OCI-LY3 (cell line): ENCODE measurements at regions not wholly inside any gene's neighbourhood (a gene's known extent, or its start where the extent isn't known, plus 50 kb on each side); places are given as distances from the start of the nearest gene placed in this dataset.

Experiments used
- H2AFZ ChIP-seq: fragments of 200-600, 300-600 bp; shearing (Covaris generic); 2 replicates; pipeline ENCODE4 v1.6.0; 2014; ENCODE audit warnings: antibody characterized with exemption, low read depth, low read length
- H3K27ac ChIP-seq: fragments of 200-600, 300-600 bp; sonication (generic); 2 replicates; pipeline ENCODE4 v1.5.1; 2014; ENCODE audit warnings: mild to moderate bottlenecking, low read length, moderate library complexity, mixed read lengths
- H3K27me3 ChIP-seq: fragments of 200-600, 300-600 bp; sonication (generic); 2 replicates; pipeline ENCODE4 v1.6.1; 2014; ENCODE audit warnings: low read depth, low read length, mixed read lengths
- H3K36me3 ChIP-seq: fragments of 200-600, 300-600 bp; sonication (generic); replicated peaks from 2 replicates; pipeline ENCODE3; 2014; ENCODE audit warnings: low read depth, low read length, mixed read lengths
- H3K4me1 ChIP-seq: fragments of 300-600, 200-600 bp; sonication (generic); 2 replicates; pipeline ENCODE4 v1.6.1; 2014; ENCODE audit warnings: low read length, mixed read lengths
- H3K4me2 ChIP-seq: fragments of 200-600, 300-600 bp; sonication (generic); 2 replicates; pipeline ENCODE4 v1.6.1; 2014; ENCODE audit warnings: low read length, mixed read lengths
- H3K4me3 ChIP-seq: fragments of 300-600, 200-600 bp; sonication (generic); 2 replicates; pipeline ENCODE4 v1.5.1; 2014; ENCODE audit warnings: antibody characterized with exemption, mild to moderate bottlenecking, low read length, moderate library complexity
- H3K79me2 ChIP-seq: fragments of 300-600, 200-600 bp; shearing (Covaris generic); 2 replicates; pipeline ENCODE4 v1.6.1; 2014; ENCODE audit warnings: mild to moderate bottlenecking, low read length, mixed read lengths
- H3K9ac ChIP-seq: fragments of 300-600, 200-600 bp; shearing (Covaris generic); 2 replicates; pipeline ENCODE4 v1.6.0; 2014; ENCODE audit warnings: mild to moderate bottlenecking, low read length, moderate library complexity
- H3K9me3 ChIP-seq: fragments of 200-600, 300-600 bp; shearing (Covaris generic); 2 replicates; pipeline ENCODE4 v1.6.1; 2014; ENCODE audit warnings: low read length, mixed read lengths; ENCODE audit not compliant: insufficient read depth
- H4K20me1 ChIP-seq: fragments of 200-600, 300-600 bp; sonication (generic); 2 replicates; pipeline ENCODE4 v1.6.1; 2016; ENCODE audit warnings: low read length, mixed read lengths; ENCODE audit not compliant: insufficient read depth
- CTCF ChIP-seq: fragments of 200-600, 300-600 bp; sonication (generic); IDR thresholded peaks from 2 replicates; pipeline ENCODE4 v1.5.1; 2014; ENCODE audit warnings: antibody characterized with exemption, low read length, low read depth
- EZH2phosphoT487 ChIP-seq: fragments of 200-600 bp; shearing (Covaris generic); IDR thresholded peaks from 2 replicates; pipeline ENCODE4 v1.6.1; 2018; ENCODE audit warnings: antibody characterized with exemption, mixed run types, low read depth

- no peak overlapping the region for H3K4me3 ChIP-seq
- H3K27ac ChIP-seq: no peak overlapping the region
- no peak overlapping the region for H3K4me2 ChIP-seq
- H3K27me3 ChIP-seq: no peaks in the 10 kb centered on the region
- no peaks in the 10 kb centered on the region for H3K9me3 ChIP-seq
- no peak overlapping the region for H2AFZ ChIP-seq
- no peaks in the 10 kb centered on the region for H4K20me1 ChIP-seq
- H3K79me2 ChIP-seq: no peaks in the 10 kb centered on the region
- no peaks in the 10 kb centered on the region for H3K4me1 ChIP-seq
- TF ChIP-seq CTCF (no peak), EZH2phosphoT487 (no peak)
- no peak overlapping the region for H3K9ac ChIP-seq
- H3K36me3 ChIP-seq: no peaks in the 10 kb centered on the region
These were observed 266.4 kb downstream of the ICE1 start for GRCh38 chr5:5688925-5689310.

GRCh38 chr5:5688194-5688924 lies 265.9 kb downstream of the ICE1 start:
- no peaks in the 10 kb centered on the region for H3K79me2 ChIP-seq
- H3K9me3 ChIP-seq: no peaks in the 10 kb centered on the region
- no peak overlapping the region for H3K4me3 ChIP-seq
- H4K20me1 ChIP-seq: no peaks in the 10 kb centered on the region
- no peaks in the 10 kb centered on the region for H3K27me3 ChIP-seq
- no peak for TF ChIP-seq CTCF
- TF ChIP-seq EZH2phosphoT487: no peak
- H2AFZ ChIP-seq: no peak overlapping the region
- H3K27ac ChIP-seq: no peak overlapping the region
- H3K4me1 ChIP-seq: no peaks in the 10 kb centered on the region
- H3K36me3 ChIP-seq: no peaks in the 10 kb centered on the region
- no peak overlapping the region for H3K4me2 ChIP-seq
- H3K9ac ChIP-seq: no peak overlapping the region

GRCh38 chr5:5687113-5687512 lies 264.6 kb downstream of the ICE1 start:
- Histone ChIP-seq H3K9ac (no peak overlapping the region), H3K27me3 (no peaks in the 10 kb centered on the region), H3K79me2 (no peaks in the 10 kb centered on the region), H3K36me3 (no peaks in the 10 kb centered on the region), H3K4me1 (no peaks in the 10 kb centered on the region), H3K27ac (no peak overlapping the region), H2AFZ (no peak overlapping the region), H3K4me2 (no peak overlapping the region), H4K20me1 (no peaks in the 10 kb centered on the region), H3K9me3 (no peaks in the 10 kb centered on the region), H3K4me3 (no peak overlapping the region)
- TF ChIP-seq CTCF (no peak), EZH2phosphoT487 (no peak)

- Histone ChIP-seq H3K79me2 (no peaks in the 10 kb centered on the region), H3K36me3 (no peaks in the 10 kb centered on the region), H3K27ac (no peak overlapping the region), H3K9me3 (no peaks in the 10 kb centered on the region), H3K4me3 (no peak overlapping the region), H2AFZ (no peak overlapping the region), H3K9ac (no peak overlapping the region), H4K20me1 (no peaks in the 10 kb centered on the region), H3K27me3 (no peaks in the 10 kb centered on the region), H3K4me1 (no peaks in the 10 kb centered on the region), H3K4me2 (no peak overlapping the region)
- TF ChIP-seq EZH2phosphoT487: no peak
- no peak for TF ChIP-seq CTCF
These were observed 263.9 kb downstream of the ICE1 start for GRCh38 chr5:5686356-5686755.
